ENCODE measurements at regions not wholly inside any gene's neighbourhood (a gene's known extent, or its start where the extent isn't known, plus 50 kb on each side); places are given as distances from the start of the nearest gene placed in this dataset.

DNA sequence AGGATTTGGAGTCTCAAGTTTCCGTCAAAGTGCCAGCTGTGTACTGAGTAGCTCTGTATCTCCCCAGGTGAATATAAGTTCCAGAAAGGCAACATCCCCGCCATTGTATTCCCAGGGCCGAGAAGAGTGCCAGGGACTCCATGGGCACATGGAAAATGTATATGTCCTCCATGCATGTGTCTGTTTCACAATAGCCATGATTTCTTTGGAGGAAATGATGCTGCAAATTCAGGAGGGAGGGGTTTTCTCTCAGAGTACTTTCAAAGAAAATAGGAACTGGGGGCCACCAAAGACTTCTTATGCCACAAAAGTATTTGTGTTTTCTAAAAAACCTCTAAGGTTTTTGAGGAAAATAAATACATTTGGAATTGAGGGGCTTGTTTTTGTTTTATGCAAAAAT, 524.6 kb downstream of the BNC2 start:
- Mint-ChIP-seq H3K27me3 (ENCODE audit: low read depth in 2 of 2) (peaks cover 0 to 4% of the 10 kb centered on the region in 2 donors), H3K4me3 (no peak overlapping the region), H3K36me3 (no peaks in the 10 kb centered on the region), H3K4me1 (no peaks in the 10 kb centered on the region), H3K9me3 (no peaks in the 10 kb centered on the region), H3K27ac (no peak overlapping the region)
- no peak overlapping the region for H3K4me3 ChIP-seq (ENCODE audit: low read length)
- H3K4me1 ChIP-seq (ENCODE audit: control insufficient read depth, insufficient read depth, low read length): no peaks in the 10 kb centered on the region
- ATAC-seq (no peak), DNase-seq (no peak)
- TF ChIP-seq, protein P1, sequence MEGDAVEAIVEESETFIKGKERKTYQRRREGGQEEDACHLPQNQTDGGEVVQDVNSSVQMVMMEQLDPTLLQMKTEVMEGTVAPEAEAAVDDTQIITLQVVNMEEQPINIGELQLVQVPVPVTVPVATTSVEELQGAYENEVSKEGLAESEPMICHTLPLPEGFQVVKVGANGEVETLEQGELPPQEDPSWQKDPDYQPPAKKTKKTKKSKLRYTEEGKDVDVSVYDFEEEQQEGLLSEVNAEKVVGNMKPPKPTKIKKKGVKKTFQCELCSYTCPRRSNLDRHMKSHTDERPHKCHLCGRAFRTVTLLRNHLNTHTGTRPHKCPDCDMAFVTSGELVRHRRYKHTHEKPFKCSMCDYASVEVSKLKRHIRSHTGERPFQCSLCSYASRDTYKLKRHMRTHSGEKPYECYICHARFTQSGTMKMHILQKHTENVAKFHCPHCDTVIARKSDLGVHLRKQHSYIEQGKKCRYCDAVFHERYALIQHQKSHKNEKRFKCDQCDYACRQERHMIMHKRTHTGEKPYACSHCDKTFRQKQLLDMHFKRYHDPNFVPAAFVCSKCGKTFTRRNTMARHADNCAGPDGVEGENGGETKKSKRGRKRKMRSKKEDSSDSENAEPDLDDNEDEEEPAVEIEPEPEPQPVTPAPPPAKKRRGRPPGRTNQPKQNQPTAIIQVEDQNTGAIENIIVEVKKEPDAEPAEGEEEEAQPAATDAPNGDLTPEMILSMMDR (IDR thresholded peaks at IDR 0.05): no peak
- H3K9me3 ChIP-seq (ENCODE audit: control insufficient read depth, insufficient read depth, low read length): no peaks in the 10 kb centered on the region
- intact Hi-C loops (cut with micrococcal nuclease): no loop called here
- H3K27me3 ChIP-seq (ENCODE audit: control insufficient read depth, insufficient read depth, low read length): no peaks in the 10 kb centered on the region
- WGBS (ENCODE audit: insufficient coverage): 87% methylated on average over 3 of the region's 3 CpGs
- no peak overlapping the region for H3K27ac ChIP-seq (ENCODE audit: low read length)
- no peaks in the 10 kb centered on the region for H3K36me3 ChIP-seq (ENCODE audit: control insufficient read depth, insufficient read depth, low read length)

DNA sequence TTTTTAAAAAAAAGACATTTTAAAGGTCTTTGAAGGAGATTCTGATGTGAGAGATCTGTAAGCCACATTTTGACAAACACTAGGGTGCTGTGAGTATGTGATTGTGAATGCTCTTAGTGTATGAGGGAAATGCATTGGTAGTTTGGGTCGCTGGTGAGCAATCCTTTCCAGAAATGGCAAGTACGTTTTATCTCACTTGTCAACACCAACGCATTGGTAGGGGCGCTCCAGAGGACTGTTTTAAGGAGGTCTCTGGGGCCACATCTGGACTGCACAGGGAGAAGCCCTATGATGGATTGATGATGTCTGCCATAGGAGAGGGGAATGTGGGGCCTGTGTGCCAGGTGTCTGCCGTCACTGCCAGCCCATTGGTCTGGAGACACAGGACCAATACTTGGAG, 522.6 kb downstream of the BNC2 start:
- H3K4me3 Mint-ChIP-seq: no peak overlapping the region
- no peaks in the 10 kb centered on the region for H3K9me3 ChIP-seq (ENCODE audit: control insufficient read depth, insufficient read depth, low read length)
- 90% methylated on average over 5 of the region's 5 CpGs for WGBS (ENCODE audit: insufficient coverage)
- H3K4me1 Mint-ChIP-seq: no peaks in the 10 kb centered on the region
- intact Hi-C loops (cut with micrococcal nuclease): no loop called here
- H3K27ac ChIP-seq (ENCODE audit: low read length): no peak overlapping the region
- peaks cover 0 to 3% of the 10 kb centered on the region in 2 donors for H3K27me3 Mint-ChIP-seq (ENCODE audit: low read depth in 2 of 2)
- no peaks in the 10 kb centered on the region for H3K36me3 ChIP-seq (ENCODE audit: control insufficient read depth, insufficient read depth, low read length)
- no peaks in the 10 kb centered on the region for H3K4me1 ChIP-seq (ENCODE audit: control insufficient read depth, insufficient read depth, low read length)
- H3K4me3 ChIP-seq (ENCODE audit: low read length): no peak overlapping the region
- no peak overlapping the region for H3K27ac Mint-ChIP-seq
- ATAC-seq (no peak), DNase-seq (no peak)
- no peaks in the 10 kb centered on the region for H3K9me3 Mint-ChIP-seq
- H3K27me3 ChIP-seq (ENCODE audit: control insufficient read depth, insufficient read depth, low read length): no peaks in the 10 kb centered on the region
- H3K36me3 Mint-ChIP-seq: no peaks in the 10 kb centered on the region
- TF ChIP-seq, protein P1 (IDR thresholded peaks at IDR 0.05): no peak

DNA sequence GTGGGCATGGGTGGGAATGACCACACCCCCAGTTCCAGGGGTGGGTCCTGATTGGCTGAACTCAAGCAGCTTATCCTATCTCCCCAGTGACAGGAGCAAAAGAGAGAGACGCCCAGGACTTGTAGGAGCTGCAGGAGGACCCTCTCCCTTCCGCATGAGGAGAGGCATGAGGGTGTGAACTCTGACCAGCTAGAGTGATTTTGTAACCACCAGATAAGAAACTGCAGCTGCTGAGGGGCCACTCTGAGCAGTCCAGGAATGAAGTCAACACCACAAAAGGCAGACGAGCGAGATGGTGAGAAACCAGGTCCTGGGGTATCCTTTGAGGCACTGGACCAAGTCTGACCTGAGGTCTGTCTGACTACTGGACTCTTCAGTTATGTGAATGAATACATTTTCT, 521.9 kb downstream of the BNC2 start:
- intact Hi-C loops (cut with micrococcal nuclease): no loop called here
- ATAC-seq: no peak
- TF ChIP-seq, protein P1 (IDR thresholded peaks at IDR 0.05): no peak

DNA sequence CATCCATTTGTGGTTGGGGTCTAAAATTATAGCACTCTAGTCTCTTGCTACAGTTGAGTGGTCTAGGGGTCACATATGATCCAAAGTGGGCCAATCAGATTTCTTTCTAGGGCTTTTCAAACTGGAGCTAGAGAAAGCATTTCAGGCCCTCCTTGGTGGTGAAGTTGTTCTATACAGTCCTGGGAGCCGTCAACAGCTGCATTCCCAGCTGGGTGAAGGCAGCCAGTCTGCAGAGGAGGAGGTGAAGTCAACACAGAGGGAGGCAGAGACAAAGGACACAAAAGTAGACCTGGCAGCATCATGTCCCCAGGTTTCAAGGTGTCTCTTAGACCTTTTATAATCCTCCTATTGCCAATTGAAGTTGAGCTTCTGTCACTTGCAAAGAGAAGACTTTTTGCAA, 518.2 kb downstream of the BNC2 start:
- H3K27ac ChIP-seq (ENCODE audit: low read length): no peak overlapping the region

More for the DNA sequence above, 521.9 kb downstream of the BNC2 start:
- Histone ChIP-seq H3K27ac (ENCODE audit: low read length) (no peak overlapping the region), H3K4me3 (ENCODE audit: low read length) (no peak overlapping the region), H3K9me3 (ENCODE audit: control insufficient read depth, insufficient read depth, low read length) (no peaks in the 10 kb centered on the region), H3K27me3 (ENCODE audit: control insufficient read depth, insufficient read depth, low read length) (no peaks in the 10 kb centered on the region), H3K36me3 (ENCODE audit: control insufficient read depth, insufficient read depth, low read length) (no peaks in the 10 kb centered on the region), H3K4me1 (ENCODE audit: control insufficient read depth, insufficient read depth, low read length) (no peaks in the 10 kb centered on the region)
- Mint-ChIP-seq H3K4me3 (no peak overlapping the region), H3K27me3 (ENCODE audit: low read depth in 2 of 2) (peaks cover 0 to 2% of the 10 kb centered on the region in 2 donors), H3K36me3 (no peaks in the 10 kb centered on the region), H3K4me1 (no peaks in the 10 kb centered on the region), H3K27ac (no peak overlapping the region), H3K9me3 (no peaks in the 10 kb centered on the region)
- WGBS (ENCODE audit: insufficient coverage): 69% methylated on average over 4 of the region's 4 CpGs
- DNase-seq: no peak

More for the DNA sequence above, 518.2 kb downstream of the BNC2 start:
- Histone ChIP-seq H3K9me3 (ENCODE audit: control insufficient read depth, insufficient read depth, low read length) (no peaks in the 10 kb centered on the region), H3K4me3 (ENCODE audit: low read length) (no peak overlapping the region), H3K4me1 (ENCODE audit: control insufficient read depth, insufficient read depth, low read length) (no peaks in the 10 kb centered on the region), H3K27me3 (ENCODE audit: control insufficient read depth, insufficient read depth, low read length) (no peaks in the 10 kb centered on the region), H3K36me3 (ENCODE audit: control insufficient read depth, insufficient read depth, low read length) (no peaks in the 10 kb centered on the region)
- WGBS (ENCODE audit: insufficient coverage): 74% methylated on average over 1 of the region's 1 CpG
- DNase-seq (no peak), ATAC-seq (no peak)
- Mint-ChIP-seq H3K27ac (no peak overlapping the region), H3K4me1 (no peaks in the 10 kb centered on the region), H3K4me3 (no peak overlapping the region), H3K9me3 (no peaks in the 10 kb centered on the region), H3K36me3 (no peaks in the 10 kb centered on the region), H3K27me3 (ENCODE audit: low read depth in 2 of 2) (peaks cover 0 to under 1% of the 10 kb centered on the region in 2 donors)
- TF ChIP-seq, protein P1 (IDR thresholded peaks at IDR 0.05): no peak
- intact Hi-C loops (cut with micrococcal nuclease): no loop called here
